Esophagus muscularis mucosa (tissue), 4 donors: ENCODE measurements at regions not wholly inside any gene's neighbourhood (a gene's known extent, or its start where the extent isn't known, plus 50 kb on each side); places are given as distances from the start of the nearest gene placed in this dataset.

Experiments used
- DNase-seq: peaks from one replicate; pipeline ENCODE4 v3.0.0-alpha.2; 2017; ENCODE audit errors: extremely low spot score
- H3K27ac ChIP-seq, 4 donors: fragments of 200-600 bp; sonication (generic); replicated peaks in 1 of 4; 1 replicate in 3 of 4; 2 replicates in 1 of 4; pipeline ENCODE4 v1.5.1; 2016 to 2019; ENCODE audit warnings: mild to moderate bottlenecking in 1 of 4
- H3K27me3 ChIP-seq, 4 donors: fragments of 200-600 bp; sonication (generic); one replicate each; pipeline versions ENCODE4 v1.5.1 to v1.6.0; 2016 to 2019
- H3K36me3 ChIP-seq, 4 donors: fragments of 200-600 bp; sonication (generic); one replicate each; pipeline ENCODE4 v1.5.1; 2016 to 2019
- H3K4me1 ChIP-seq, 4 donors: fragments of 200-600 bp; sonication (generic); one replicate each; pipeline ENCODE4 v1.5.1; 2016 to 2019
- H3K4me3 ChIP-seq, 4 donors: fragments of 200-600 bp; sonication (generic); 1 replicate in 2 of 4; 2 replicates in 2 of 4; pipeline ENCODE4 v1.5.1; 2016 to 2019; ENCODE audit warnings: mild to moderate bottlenecking in 4 of 4, moderate library complexity in 1 of 4
- H3K9me3 ChIP-seq, 4 donors: fragments of 200-600 bp; sonication (generic); 1 replicate in 3 of 4; 2 replicates in 1 of 4; pipeline ENCODE4 v1.5.1; 2016 to 2019
- CTCF ChIP-seq, 3 experiments: fragments of 200-600 bp in 2 of 3; fragments of 450-650 bp in 1 of 3; sonication (generic) in 2 of 3; IDR thresholded peaks; one replicate each; pipeline ENCODE4 v1.5.1; 2017 to 2019; ENCODE audit warnings: antibody characterized with exemption in 3 of 3, mild to moderate bottlenecking in 2 of 3, moderate library complexity in 1 of 3
- EP300 ChIP-seq: sonication (generic); formaldehyde crosslinking; IDR thresholded peaks from one replicate; pipeline ENCODE4 v1.6.1; 2017; ENCODE audit warnings: antibody characterized with exemption
- POLR2A ChIP-seq: fragments of 450-650 bp; IDR thresholded peaks from one replicate; pipeline ENCODE4 v1.6.1; 2017; ENCODE audit warnings: antibody characterized with exemption, moderate library complexity, mild to moderate bottlenecking, low read depth
- POLR2AphosphoS5 ChIP-seq, 2 donors: sonication (generic); formaldehyde crosslinking; IDR thresholded peaks; one replicate each; pipeline ENCODE4 v1.6.1; 2017; ENCODE audit warnings: antibody characterized with exemption in 2 of 2
- WGBS: methylation state at CpG from one replicate; pipeline ENCODE4 v1.1.5; 2018; 5-methylcytosine and 5-hydroxymethylcytosine counted together
- intact Hi-C: fragments of 100-400 bp; cut with DNase I; formaldehyde crosslinking; loops from one replicate; pipeline ENCODE4 v1.15.1; 2023

- no peak for DNase-seq
- Histone ChIP-seq H3K4me3 (no peak overlapping the region), H3K27me3 (no peaks in the 10 kb centered on the region), H3K9me3 (peaks cover 0 to 5% (median 5%) of the 10 kb centered on the region in 4 donors), H3K27ac (no peak overlapping the region), H3K36me3 (no peaks in the 10 kb centered on the region), H3K4me1 (no peaks in the 10 kb centered on the region)
- WGBS: 46% methylated on average over 3 of the region's 3 CpGs
- intact Hi-C loops: no loop called here
- no peak for TF ChIP-seq POLR2A
These were observed 268.2 kb upstream of the CRIM1 start for GRCh38 chr2:36087344-36087743.

- 96% methylated on average over 1 of the region's 1 CpG for WGBS
- no peak overlapping the region for H3K27ac ChIP-seq
- intact Hi-C loops: no loop called here
- H3K4me3 ChIP-seq: no peak overlapping the region
- no peaks in the 10 kb centered on the region for H3K36me3 ChIP-seq
- TF ChIP-seq CTCF (IDR thresholded peaks at IDR 0.05) (no peak), POLR2A (no peak), POLR2AphosphoS5 (IDR thresholded peaks at IDR 0.05) (no peak), EP300 (no peak)
- H3K4me1 ChIP-seq: no peaks in the 10 kb centered on the region
- no peaks in the 10 kb centered on the region for H3K9me3 ChIP-seq
- no peaks in the 10 kb centered on the region for H3K27me3 ChIP-seq
- DNase-seq: no peak
These were observed 275.8 kb upstream of the CRIM1 start for GRCh38 chr2:36079793-36080192.

GRCh38 chr2:36074008-36074407 lies 281.6 kb upstream of the CRIM1 start:
- H3K4me3 ChIP-seq: no peak overlapping the region
- WGBS: 0% methylated on average over 1 of the region's 1 CpG
- H3K27me3 ChIP-seq: no peaks in the 10 kb centered on the region
- no peaks in the 10 kb centered on the region for H3K9me3 ChIP-seq
- TF ChIP-seq POLR2A (no peak), CTCF (IDR thresholded peaks at IDR 0.05) (no peak), POLR2AphosphoS5 (IDR thresholded peaks at IDR 0.05) (no peak), EP300 (no peak)
- DNase-seq: no peak
- no peaks in the 10 kb centered on the region for H3K36me3 ChIP-seq
- no peaks in the 10 kb centered on the region for H3K4me1 ChIP-seq
- H3K27ac ChIP-seq: no peak overlapping the region
- intact Hi-C loops: no loop called here

GRCh38 chr2:36071698-36072097 lies 283.9 kb upstream of the CRIM1 start:
- WGBS: 81% methylated on average over 1 of the region's 1 CpG
- Histone ChIP-seq H3K27me3 (no peaks in the 10 kb centered on the region), H3K27ac (no peak overlapping the region), H3K9me3 (no peaks in the 10 kb centered on the region), H3K4me3 (no peak overlapping the region), H3K36me3 (no peaks in the 10 kb centered on the region), H3K4me1 (no peaks in the 10 kb centered on the region)
- intact Hi-C loops: no loop called here
- no peak for TF ChIP-seq EP300
- no peak for TF ChIP-seq CTCF (IDR thresholded peaks at IDR 0.05)
- TF ChIP-seq POLR2A: no peak
- TF ChIP-seq POLR2AphosphoS5 (IDR thresholded peaks at IDR 0.05): no peak
- DNase-seq: no peak

GRCh38 chr2:36069074-36069473 lies 286.5 kb upstream of the CRIM1 start:
- Histone ChIP-seq H3K9me3 (no peaks in the 10 kb centered on the region), H3K36me3 (no peaks in the 10 kb centered on the region), H3K27ac (no peak overlapping the region), H3K4me1 (no peaks in the 10 kb centered on the region), H3K27me3 (no peaks in the 10 kb centered on the region), H3K4me3 (no peak overlapping the region)
- no peak for DNase-seq
- intact Hi-C loops: no loop called here
- no peak for TF ChIP-seq EP300
- TF ChIP-seq POLR2A: no peak
- WGBS: 81% methylated on average over 3 of the region's 3 CpGs

GRCh38 chr2:36068086-36068485 lies 287.5 kb upstream of the CRIM1 start:
- TF ChIP-seq CTCF (IDR thresholded peaks at IDR 0.05) (no peak), POLR2AphosphoS5 (IDR thresholded peaks at IDR 0.05) (no peak), EP300 (no peak), POLR2A (no peak)
- Histone ChIP-seq H3K36me3 (no peaks in the 10 kb centered on the region), H3K9me3 (no peaks in the 10 kb centered on the region), H3K4me1 (no peaks in the 10 kb centered on the region), H3K4me3 (no peak overlapping the region), H3K27ac (no peak overlapping the region), H3K27me3 (no peaks in the 10 kb centered on the region)
- no peak for DNase-seq
- intact Hi-C loops: no loop called here
